Ascending aorta (tissue), 2 donors: ENCODE measurements at regions not wholly inside any gene's neighbourhood (a gene's known extent, or its start where the extent isn't known, plus 50 kb on each side); places are given as distances from the start of the nearest gene placed in this dataset.

Experiments used
- DNase-seq, 2 donors: peaks; one replicate each; pipeline ENCODE4 v3.0.0-alpha.2; 2019; ENCODE audit warnings: low spot score in 2 of 2
- H3K27ac ChIP-seq, 2 donors: fragments of 200-600 bp; sonication (generic); one replicate each; pipeline ENCODE4 v1.5.1; 2016 to 2017; ENCODE audit warnings: mild to moderate bottlenecking in 1 of 2
- H3K27me3 ChIP-seq: fragments of 200-600 bp; sonication (generic); one replicate; pipeline ENCODE4 v1.5.1; 2017
- H3K36me3 ChIP-seq, 2 donors: fragments of 200-600 bp; sonication (generic); one replicate each; pipeline ENCODE4 v1.5.1; 2016
- H3K4me1 ChIP-seq, 2 donors: fragments of 200-600 bp; sonication (generic); one replicate each; pipeline ENCODE4 v1.5.1; 2016 to 2017; ENCODE audit warnings: mild to moderate bottlenecking in 1 of 2
- H3K4me3 ChIP-seq, 2 donors: fragments of 200-600 bp; sonication (generic); one replicate each; pipeline ENCODE4 v1.5.1; 2016 to 2017; ENCODE audit warnings: mild to moderate bottlenecking in 1 of 2
- H3K9me3 ChIP-seq, 2 donors: fragments of 200-600 bp; sonication (generic); one replicate each; pipeline ENCODE4 v1.5.1; 2016
- CTCF ChIP-seq, 3 experiments: fragments of 200-600 bp in 2 of 3; fragments of 450-650 bp in 1 of 3; sonication (generic) in 2 of 3; IDR thresholded peaks; one replicate each; pipeline ENCODE4 v1.5.1; 2016 to 2019; ENCODE audit warnings: antibody characterized with exemption in 3 of 3, mild to moderate bottlenecking in 1 of 3, moderate library complexity in 1 of 3
- intact Hi-C: fragments of 100-400 bp; cut with DNase I; formaldehyde crosslinking; loops from one replicate; pipeline ENCODE4 v1.15.1; 2023

- no peak overlapping the region for H3K4me3 ChIP-seq
- H3K4me1 ChIP-seq: no peaks in the 10 kb centered on the region
- intact Hi-C loops: no loop called here
- H3K9me3 ChIP-seq: no peaks in the 10 kb centered on the region
- no peak for TF ChIP-seq CTCF (IDR thresholded peaks at IDR 0.05)
- no peak overlapping the region for H3K27ac ChIP-seq
- DNase-seq: no peak
- H3K27me3 ChIP-seq: no peaks in the 10 kb centered on the region
- H3K36me3 ChIP-seq: no peaks in the 10 kb centered on the region
Observed at GRCh38 chr1:72369069-72369757, 86.9 kb upstream of the NEGR1 start.

GRCh38 chr1:72366466-72366865 lies 84.1 kb upstream of the NEGR1 start:
- Histone ChIP-seq H3K27ac (no peak overlapping the region), H3K9me3 (no peaks in the 10 kb centered on the region), H3K36me3 (no peaks in the 10 kb centered on the region), H3K4me3 (no peak overlapping the region), H3K27me3 (no peaks in the 10 kb centered on the region), H3K4me1 (no peaks in the 10 kb centered on the region)
- no peak for TF ChIP-seq CTCF (IDR thresholded peaks at IDR 0.05)
- intact Hi-C loops: no loop called here
- no peak for DNase-seq

GRCh38 chr1:72365693-72366092 lies 83.4 kb upstream of the NEGR1 start:
- Histone ChIP-seq H3K4me1 (no peaks in the 10 kb centered on the region), H3K36me3 (no peaks in the 10 kb centered on the region), H3K27me3 (no peaks in the 10 kb centered on the region), H3K4me3 (no peak overlapping the region), H3K27ac (no peak overlapping the region), H3K9me3 (no peaks in the 10 kb centered on the region)
- DNase-seq: no peak
- TF ChIP-seq CTCF (IDR thresholded peaks at IDR 0.05): no peak
- intact Hi-C loops: no loop called here

- Histone ChIP-seq H3K4me3 (no peak overlapping the region), H3K27ac (no peak overlapping the region), H3K9me3 (no peaks in the 10 kb centered on the region), H3K4me1 (no peaks in the 10 kb centered on the region), H3K36me3 (no peaks in the 10 kb centered on the region), H3K27me3 (no peaks in the 10 kb centered on the region)
- no peak for DNase-seq
- no peak for TF ChIP-seq CTCF (IDR thresholded peaks at IDR 0.05)
- intact Hi-C loops: no loop called here
Observed at GRCh38 chr1:72362538-72362937, 80.2 kb upstream of the NEGR1 start.

- intact Hi-C loops: no loop called here
- TF ChIP-seq CTCF (IDR thresholded peaks at IDR 0.05): no peak
- DNase-seq: no peak
Observed at GRCh38 chr1:72357411-72357810, 75.1 kb upstream of the NEGR1 start.

GRCh38 chr1:72355899-72356298 lies 73.6 kb upstream of the NEGR1 start:
- Histone ChIP-seq H3K27ac (no peak overlapping the region), H3K4me1 (no peaks in the 10 kb centered on the region), H3K36me3 (no peaks in the 10 kb centered on the region), H3K27me3 (no peaks in the 10 kb centered on the region), H3K9me3 (no peaks in the 10 kb centered on the region), H3K4me3 (no peak overlapping the region)
- DNase-seq: no peak
- intact Hi-C loops: no loop called here
- TF ChIP-seq CTCF (IDR thresholded peaks at IDR 0.05): no peak

More at GRCh38 chr1:72357411-72357810, 75.1 kb upstream of the NEGR1 start:
- no peaks in the 10 kb centered on the region for H3K4me1 ChIP-seq
- no peaks in the 10 kb centered on the region for H3K27me3 ChIP-seq
- H3K9me3 ChIP-seq: no peaks in the 10 kb centered on the region
- H3K36me3 ChIP-seq: no peaks in the 10 kb centered on the region
- no peak overlapping the region for H3K27ac ChIP-seq
- H3K4me3 ChIP-seq: no peak overlapping the region
